Gastroesophageal sphincter (tissue), 3 donors: ENCODE measurements at regions not wholly inside any gene's neighbourhood (a gene's known extent, or its start where the extent isn't known, plus 50 kb on each side); places are given as distances from the start of the nearest gene placed in this dataset.

Source experiments
- CTCF ChIP-seq, 4 experiments: fragments of 200-600 bp in 2 of 4; fragments of 450-650 bp in 2 of 4; sonication (generic) in 1 of 4; IDR thresholded peaks; one replicate each; pipeline ENCODE4 v1.5.1; 2017 to 2019; ENCODE audit warnings: antibody characterized with exemption in 4 of 4, mild to moderate bottlenecking in 2 of 4, moderate library complexity in 2 of 4
- EP300 ChIP-seq: sonication (generic); formaldehyde crosslinking; IDR thresholded peaks from one replicate; pipeline ENCODE4 v1.6.1; 2017; ENCODE audit warnings: antibody characterized with exemption, mild to moderate bottlenecking
- POLR2A ChIP-seq, 2 donors: fragments of 450-650 bp; IDR thresholded peaks; one replicate each; pipeline ENCODE4 v1.6.1; 2017; ENCODE audit warnings: antibody characterized with exemption in 2 of 2, mild to moderate bottlenecking in 2 of 2, moderate library complexity in 1 of 2
- POLR2AphosphoS5 ChIP-seq: sonication (generic); formaldehyde crosslinking; IDR thresholded peaks from one replicate; pipeline ENCODE4 v1.6.1; 2017; ENCODE audit warnings: antibody characterized with exemption

- TF ChIP-seq POLR2AphosphoS5 = no peak
- no peak for TF ChIP-seq CTCF (IDR thresholded peaks at IDR 0.05)
- no peak for TF ChIP-seq POLR2A (IDR thresholded peaks at IDR 0.05)
- TF ChIP-seq EP300 = no peak
These were observed 786.7 kb upstream of the EEF2KMT start for GRCh38 chr16:5884339-5884738.
